Motor neuron (in vitro differentiated cells): ENCODE measurements at regions not wholly inside any gene's neighbourhood (a gene's known extent, or its start where the extent isn't known, plus 50 kb on each side); places are given as distances from the start of the nearest gene placed in this dataset.

Experiments used
- ATAC-seq, 8 experiments: fragments of 200-7000 bp; cut with Tn5 transposase; replicated peaks in 6 of 8; 2 replicates each; pipeline ENCODE4 v1.8.0; 2021; ENCODE audit warnings: mild to moderate bottlenecking in 8 of 8, moderate library complexity in 8 of 8
- H3K27ac ChIP-seq, 2 donors: fragments of 250-450 bp; sonication (Bioruptor Pico); 2 replicates each; pipeline ENCODE4 v1.9.0; 2021; ENCODE audit warnings: antibody characterized with exemption in 2 of 2, mild to moderate bottlenecking in 2 of 2, moderate library complexity in 1 of 2
- H3K4me1 ChIP-seq, 2 donors: fragments of 250-450 bp; sonication (Bioruptor Pico); replicated peaks in 1 of 2; 2 replicates each; pipeline ENCODE4 v1.6.1; 2021; ENCODE audit warnings: antibody characterized with exemption in 2 of 2, mild to moderate bottlenecking in 2 of 2, moderate library complexity in 1 of 2
- H3K4me3 ChIP-seq, 5 donors: fragments of 250-450 bp; sonication (Bioruptor Pico); 2 replicates each; pipeline ENCODE4 v1.9.0; 2021; ENCODE audit warnings: antibody characterized with exemption in 5 of 5, mild to moderate bottlenecking in 5 of 5, moderate library complexity in 4 of 5
- WGBS, 10 experiments: fragments of 450-650 bp; shearing (Covaris generic); methylation state at CpG; one replicate each; pipeline ENCODE4 v1.0.0; 2022; 5-methylcytosine and 5-hydroxymethylcytosine counted together
- in situ Hi-C, 9 experiments: fragments of 400-800 bp; cut with MboI; loops; one replicate each; pipeline ENCODE4 v1.15.0; 2021; ENCODE audit warnings: low sequenced_read_pairs in 9 of 9, low pct_unique_long_range_greater_than_20kb in 2 of 9; ENCODE audit not compliant: unreplicated experiment in 9 of 9

DNA sequence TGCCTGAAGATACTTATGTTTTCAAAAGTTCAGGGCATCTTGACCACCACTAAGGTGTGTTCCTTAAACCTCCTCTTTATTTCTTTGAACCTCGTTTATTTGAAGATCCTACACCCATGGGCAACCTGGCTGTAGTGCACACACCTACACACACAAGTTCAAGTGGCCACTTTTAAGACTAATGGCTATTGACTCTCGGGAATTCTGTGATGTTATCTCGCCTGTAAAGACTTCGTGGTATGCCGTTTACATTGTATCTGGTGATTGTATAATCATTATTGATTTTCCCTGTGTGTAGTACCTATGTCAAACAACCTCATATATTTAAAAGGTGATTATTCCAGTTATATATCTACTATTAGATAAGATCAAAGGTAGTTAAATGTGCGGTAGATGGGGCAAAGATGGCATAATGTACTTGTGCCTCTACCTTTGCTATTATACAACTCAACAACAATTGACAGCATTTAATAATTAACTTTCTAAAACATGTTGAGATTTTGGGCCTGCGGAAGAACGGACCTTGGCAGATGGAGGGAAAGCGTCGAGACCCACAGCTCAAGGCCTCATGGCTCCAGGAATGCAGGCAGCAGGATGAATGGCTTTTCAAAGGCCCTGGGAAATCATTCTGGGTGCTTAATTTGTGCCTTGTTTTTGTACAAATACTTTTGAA is 51.4 kb upstream of the IRX2 start:
- in situ Hi-C loops: no loop called here
- no peak for ATAC-seq
- no peak overlapping the region for H3K4me3 ChIP-seq
- WGBS, 10 experiments: 0 to 91% (median 80%) methylated on average over 2 to 10 of the region's 10 CpGs; no CpG with 5 or more reads in 1 of the 10 experiments
- peaks cover 0 to 49% of the 10 kb centered on the region in 2 donors for H3K4me1 ChIP-seq
- H3K27ac ChIP-seq: no peak overlapping the region

DNA sequence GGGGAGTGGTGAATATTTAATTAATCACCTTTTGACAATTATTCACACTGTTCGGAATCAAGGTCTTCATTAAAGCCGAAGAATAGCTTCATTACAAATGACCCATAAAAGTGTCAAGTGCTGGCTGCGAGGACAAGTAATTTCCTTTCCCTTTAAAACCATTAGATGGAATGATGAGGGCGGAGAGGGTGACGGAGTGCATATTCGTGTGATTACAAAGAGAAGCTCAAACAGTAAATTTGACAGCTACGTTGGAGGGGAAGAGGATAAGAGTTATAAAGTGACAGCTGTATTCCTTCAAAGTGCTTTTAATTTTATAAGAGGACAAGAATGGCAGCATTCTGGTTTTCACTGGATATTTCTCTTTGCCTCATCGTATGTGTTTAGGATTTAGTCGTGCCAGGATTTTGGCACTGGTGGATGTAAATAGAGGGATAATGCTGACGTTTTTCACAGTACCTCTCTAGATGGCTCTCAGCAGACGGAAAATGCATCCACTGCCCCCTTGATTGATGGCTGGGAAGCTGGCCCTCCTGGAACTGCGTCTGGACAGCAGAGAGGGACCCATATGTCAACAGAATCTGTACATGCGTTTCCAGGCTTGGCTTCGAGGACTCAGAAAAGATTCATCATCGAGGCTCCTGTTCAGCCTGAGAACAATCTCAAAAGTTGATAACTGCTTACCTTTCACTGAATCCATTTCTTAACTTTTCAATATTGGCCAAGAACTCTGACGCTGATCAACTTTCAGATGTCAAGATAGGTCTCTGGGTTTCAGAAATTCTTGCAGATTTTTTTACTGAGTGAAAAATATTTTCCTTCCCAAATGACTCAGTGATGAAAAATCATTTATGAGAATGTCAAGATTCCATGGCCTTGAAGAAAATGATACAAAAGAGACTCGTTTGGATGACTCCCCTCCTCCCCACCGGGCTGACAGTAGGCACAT is 50.4 kb upstream of the IRX2 start:
- H3K27ac ChIP-seq: no peak overlapping the region
- WGBS, 10 experiments: 0 to 44% (median 28%) methylated on average over 4 to 18 of the region's 18 CpGs

More for the DNA sequence above, 50.4 kb upstream of the IRX2 start:
- no peak overlapping the region for H3K4me3 ChIP-seq
- H3K4me1 ChIP-seq: peaks cover 0 to 49% of the 10 kb centered on the region in 2 donors
- ATAC-seq: peak in 5 of 8 experiments; percentile 22 to 86 (median 83)
- in situ Hi-C loops: no loop called here
